ENCODE measurements at regions not wholly inside any gene's neighbourhood (a gene's known extent, or its start where the extent isn't known, plus 50 kb on each side); places are given as distances from the start of the nearest gene placed in this dataset.

DNA sequence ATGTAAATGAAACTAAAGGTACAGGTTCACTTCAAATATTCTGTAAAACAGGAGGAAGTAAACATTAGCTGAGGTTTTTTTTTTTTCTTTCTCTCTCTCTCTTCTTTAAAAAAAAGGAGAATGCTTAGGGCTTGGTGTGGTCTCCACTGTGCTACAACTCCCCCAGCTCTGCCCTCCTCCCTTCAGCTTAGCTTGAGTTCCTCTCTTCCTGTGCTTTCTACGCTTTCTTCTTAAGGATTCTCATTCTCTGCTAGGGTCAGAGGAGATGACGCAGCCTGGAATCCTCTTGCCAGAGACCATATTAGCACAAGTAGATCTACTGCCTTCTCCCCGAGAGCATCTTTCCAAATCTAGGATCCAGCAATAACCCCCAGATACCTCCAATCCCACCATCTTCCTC, 69.1 kb upstream of the SNRK start:
- no peak for ATAC-seq (replicated peaks in 6 of 8)
- no peak overlapping the region for H3K27ac ChIP-seq
- in situ Hi-C loops (cut with MboI; ENCODE audit: low pct_unique_long_range_greater_than_20kb in 2 of 9, low sequenced_read_pairs in 9 of 9, unreplicated experiment in 9 of 9), result no loop called here
- H3K4me3 ChIP-seq, result no peak overlapping the region
- 42 to 100% (median 83%) methylated on average over 1 to 3 of the region's 3 CpGs; no CpG with 5 or more reads in 1 of the 10 experiments for whole genome bisulfite sequencing, 10 experiments
- H3K4me1 ChIP-seq (replicated peaks in 1 of 2), result no peaks in the 10 kb centered on the region

DNA sequence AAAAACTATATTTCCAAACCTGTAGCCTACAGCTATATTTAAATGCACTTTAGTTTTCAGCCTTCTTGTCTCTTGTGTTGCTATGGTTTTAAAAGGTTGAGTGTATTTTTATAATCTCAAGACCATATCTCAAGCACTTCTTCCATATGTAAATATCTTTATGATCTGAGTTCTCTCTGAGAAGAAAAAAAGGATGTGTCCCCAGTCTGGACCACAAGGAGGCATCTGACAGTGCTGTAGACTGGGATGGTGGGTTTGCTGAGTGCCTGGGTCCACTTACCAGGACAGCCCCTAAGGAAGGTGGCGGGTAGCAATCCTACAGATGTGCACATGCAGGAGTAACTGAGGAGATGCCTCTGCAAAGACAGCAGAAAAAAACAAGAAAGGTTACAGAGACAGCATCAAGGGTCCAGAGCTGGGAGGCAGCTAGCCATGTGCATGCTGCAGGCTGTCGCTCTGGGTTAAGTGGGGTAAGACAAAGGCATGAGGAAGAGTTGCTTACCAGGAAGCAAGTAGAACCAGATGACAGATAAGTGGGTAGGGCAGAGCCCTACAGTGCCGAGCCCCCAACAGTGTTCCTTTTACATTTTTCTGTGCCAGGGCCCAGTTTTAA, 70.6 kb upstream of the SNRK start:
- Histone ChIP-seq H3K4me3 (no peak overlapping the region), H3K4me1 (replicated peaks in 1 of 2) (no peaks in the 10 kb centered on the region), H3K27ac (no peak overlapping the region)
- 16 to 90% (median 69%) methylated on average over 1 to 3 of the region's 3 CpGs; no CpG with 5 or more reads in 4 of the 10 experiments for WGBS, 10 experiments
- peak in 3 of 8 experiments; percentile 12 to 58 (median 17) for ATAC-seq (replicated peaks in 6 of 8)
- in situ Hi-C loops (cut with MboI; ENCODE audit: low pct_unique_long_range_greater_than_20kb in 2 of 9, low sequenced_read_pairs in 9 of 9, unreplicated experiment in 9 of 9), result no loop called here

DNA sequence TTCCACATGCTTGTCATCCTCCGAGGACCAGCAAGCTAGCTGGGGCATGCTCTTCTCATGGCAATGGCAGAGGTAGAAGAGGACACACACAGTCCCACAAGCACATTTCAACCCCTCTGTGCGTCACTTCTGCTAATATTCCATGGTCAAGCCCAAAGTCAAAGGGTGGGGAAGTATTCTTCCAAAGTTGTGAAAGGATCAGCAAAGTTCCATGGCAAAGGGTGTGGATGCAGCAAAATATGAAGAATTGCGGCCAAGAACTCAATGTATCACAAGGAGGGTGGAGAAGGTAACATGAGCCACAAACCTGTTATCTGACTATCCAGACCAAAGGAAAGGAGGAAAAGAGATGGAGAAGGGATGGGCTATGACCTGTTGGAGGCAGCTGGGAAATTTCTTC, 71.2 kb upstream of the SNRK start:
- peak in 2 of 8 experiments; percentile 70 to 81 for ATAC-seq (replicated peaks in 6 of 8)
- no peak overlapping the region for H3K27ac ChIP-seq
- H3K4me1 ChIP-seq (replicated peaks in 1 of 2), result no peaks in the 10 kb centered on the region
- H3K4me3 ChIP-seq, result no peak overlapping the region
- in situ Hi-C loops (cut with MboI; ENCODE audit: low pct_unique_long_range_greater_than_20kb in 2 of 9, low sequenced_read_pairs in 9 of 9, unreplicated experiment in 9 of 9), result no loop called here
- WGBS, 10 experiments, result 33 to 100% (median 88%) methylated on average over 1 to 3 of the region's 3 CpGs; no CpG with 5 or more reads in 3 of the 10 experiments

- WGBS, 10 experiments, result 35 to 89% (median 80%) methylated on average over 2 to 4 of the region's 4 CpGs; no CpG with 5 or more reads in 1 of the 10 experiments
- peak in 7 of 8 experiments; percentile 15 to 52 (median 17) for ATAC-seq (replicated peaks in 6 of 8)
Observed at GRCh38 chr3:43214616-43215015, 71.7 kb upstream of the SNRK start.

DNA sequence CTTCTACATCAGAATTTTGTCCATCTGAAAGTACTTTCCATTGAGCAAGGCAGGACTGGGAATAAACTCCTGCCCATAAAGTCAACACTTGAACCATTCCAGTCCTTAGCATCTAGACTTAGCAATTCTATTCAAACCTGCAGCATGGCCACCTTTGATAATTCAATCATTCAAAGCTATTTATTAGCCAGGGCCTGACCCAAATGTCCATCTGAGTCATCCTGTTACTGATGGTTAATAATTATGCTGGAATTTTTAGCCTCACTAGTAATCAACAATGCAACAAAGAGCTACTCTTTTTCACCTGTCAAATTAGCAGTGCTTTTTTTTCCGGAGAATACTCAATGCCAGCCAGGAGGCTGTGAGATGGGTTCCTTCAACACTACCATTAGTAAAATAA, 72.7 kb upstream of the SNRK start:
- no peaks in the 10 kb centered on the region for H3K4me1 ChIP-seq (replicated peaks in 1 of 2)
- peak in 4 of 8 experiments; percentile 21 to 70 (median 33) for ATAC-seq (replicated peaks in 6 of 8)
- no peak overlapping the region for H3K4me3 ChIP-seq
- H3K27ac ChIP-seq, result no peak overlapping the region
- in situ Hi-C loops (cut with MboI; ENCODE audit: low pct_unique_long_range_greater_than_20kb in 2 of 9, low sequenced_read_pairs in 9 of 9, unreplicated experiment in 9 of 9), result no loop called here
- WGBS, 10 experiments, result 0 to 100% (median 80%) methylated on average over 1 of the region's 1 CpG; no CpG with 5 or more reads in 3 of the 10 experiments

More at GRCh38 chr3:43214616-43215015, 71.7 kb upstream of the SNRK start:
- in situ Hi-C loops (cut with MboI; ENCODE audit: low pct_unique_long_range_greater_than_20kb in 2 of 9, low sequenced_read_pairs in 9 of 9, unreplicated experiment in 9 of 9), result no loop called here
- H3K4me1 ChIP-seq (replicated peaks in 1 of 2), result no peaks in the 10 kb centered on the region
- no peak overlapping the region for H3K27ac ChIP-seq
- no peak overlapping the region for H3K4me3 ChIP-seq

DNA sequence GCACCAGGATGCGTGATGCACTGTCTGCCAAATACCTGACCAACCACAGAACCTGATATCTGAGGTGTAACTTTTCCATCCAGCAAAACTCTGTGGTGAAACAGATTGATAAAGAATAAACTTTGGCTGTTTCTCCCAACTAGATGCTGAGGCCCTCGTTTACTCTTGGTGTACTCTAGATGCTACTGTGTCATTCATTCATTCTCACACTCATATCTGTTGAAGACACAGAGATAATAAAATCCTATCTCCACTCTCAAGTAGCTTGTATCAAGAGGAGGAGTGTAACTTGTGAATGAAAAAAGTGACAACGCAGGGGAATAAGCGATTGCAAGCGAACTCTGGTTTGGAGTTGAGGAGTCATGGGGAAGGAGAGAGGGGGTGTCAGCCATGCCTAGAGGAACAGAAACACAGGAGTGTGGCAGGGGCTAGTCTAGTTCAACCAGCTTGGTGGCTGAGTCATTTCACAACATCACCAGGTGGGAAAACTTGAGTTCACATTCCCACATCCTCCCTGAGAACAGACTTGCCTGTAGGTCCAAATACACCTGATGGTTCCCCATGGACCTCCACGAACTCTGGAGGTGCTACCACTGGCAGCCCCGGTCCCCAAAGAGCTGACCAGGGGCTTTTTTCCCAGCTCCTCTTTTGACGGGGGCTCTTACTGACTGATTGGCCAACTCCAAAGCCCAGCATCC, 73.3 kb upstream of the SNRK start:
- H3K27ac ChIP-seq, result no peak overlapping the region
- no peak for ATAC-seq (replicated peaks in 6 of 8)
- WGBS, 10 experiments, result 50 to 100% (median 77%) methylated on average over 1 to 8 of the region's 8 CpGs; no CpG with 5 or more reads in 4 of the 10 experiments
- H3K4me3 ChIP-seq, result no peak overlapping the region
- in situ Hi-C loops (cut with MboI; ENCODE audit: low pct_unique_long_range_greater_than_20kb in 2 of 9, low sequenced_read_pairs in 9 of 9, unreplicated experiment in 9 of 9), result no loop called here
- peaks cover 0 to under 1% of the 10 kb centered on the region in 2 donors for H3K4me1 ChIP-seq (replicated peaks in 1 of 2)

DNA sequence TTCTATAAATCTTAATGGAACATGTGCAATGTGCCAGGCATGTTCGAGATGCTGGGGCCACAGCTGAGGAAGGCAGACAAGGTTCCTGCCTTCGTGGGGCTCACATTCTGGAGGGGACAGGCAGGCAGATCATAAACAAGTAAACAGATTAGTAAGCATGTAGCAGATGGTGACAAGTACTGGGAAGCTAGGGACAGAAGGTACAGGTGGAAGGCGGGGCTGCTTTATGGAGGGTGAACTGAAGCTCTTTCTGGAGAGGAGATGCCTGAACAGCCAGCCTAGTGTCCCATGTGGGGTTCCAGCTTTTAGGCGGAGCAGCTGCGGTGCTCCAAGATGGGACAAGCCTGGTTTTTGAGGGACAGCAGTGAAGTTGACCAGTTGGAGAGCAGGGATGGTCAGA, 74.7 kb upstream of the SNRK start:
- 46 to 92% (median 82%) methylated on average over 1 to 3 of the region's 5 CpGs; no CpG with 5 or more reads in 2 of the 10 experiments for WGBS, 10 experiments
- Histone ChIP-seq H3K4me3 (no peak overlapping the region), H3K4me1 (replicated peaks in 1 of 2) (peaks cover 2 to 3% of the 10 kb centered on the region in 2 donors), H3K27ac (no peak overlapping the region)
- in situ Hi-C loops (cut with MboI; ENCODE audit: low pct_unique_long_range_greater_than_20kb in 2 of 9, low sequenced_read_pairs in 9 of 9, unreplicated experiment in 9 of 9), result no loop called here
- ATAC-seq (replicated peaks in 6 of 8), result no peak

GRCh38 chr3:43210049-43211027, 76.0 kb upstream of the SNRK start:
- H3K4me1 ChIP-seq (replicated peaks in 1 of 2), result peaks cover 2 to 3% of the 10 kb centered on the region in 2 donors
- ATAC-seq (replicated peaks in 6 of 8), result no peak
- in situ Hi-C loops (cut with MboI; ENCODE audit: low pct_unique_long_range_greater_than_20kb in 2 of 9, low sequenced_read_pairs in 9 of 9, unreplicated experiment in 9 of 9), result no loop called here
- H3K4me3 ChIP-seq, result no peak overlapping the region
- no peak overlapping the region for H3K27ac ChIP-seq
- 68 to 100% (median 89%) methylated on average over 3 to 6 of the region's 8 CpGs for WGBS, 10 experiments

- in situ Hi-C loops (cut with MboI; ENCODE audit: low pct_unique_long_range_greater_than_20kb in 2 of 9, low sequenced_read_pairs in 9 of 9, unreplicated experiment in 9 of 9), result no loop called here
- WGBS, 10 experiments, result 0 to 100% (median 35%) methylated on average over 1 to 3 of the region's 3 CpGs; no CpG with 5 or more reads in 3 of the 10 experiments
Observed at GRCh38 chr3:43207628-43208085, 78.7 kb upstream of the SNRK start.

DNA sequence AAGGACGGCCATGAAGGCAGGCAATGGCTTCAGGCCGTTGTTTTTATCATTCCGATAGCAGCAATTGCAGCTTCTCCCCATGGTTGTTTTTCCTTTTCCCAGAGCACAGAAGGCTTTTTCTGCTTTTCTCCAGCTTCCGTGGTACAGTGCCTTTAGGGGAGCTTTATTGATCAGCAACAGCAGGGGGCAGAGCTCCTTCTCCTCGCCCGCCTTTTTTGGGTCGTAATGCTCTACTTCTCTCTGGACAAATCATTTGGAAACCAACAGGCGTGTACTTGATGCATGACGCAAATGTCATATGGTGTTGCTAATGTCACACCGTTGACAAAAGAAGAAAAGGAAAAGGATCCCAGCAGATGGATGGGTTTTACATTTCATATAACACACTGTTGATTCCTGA, 79.7 kb upstream of the SNRK start:
- Histone ChIP-seq H3K4me3 (no peak overlapping the region), H3K27ac (no peak overlapping the region), H3K4me1 (replicated peaks in 1 of 2) (peaks cover 2 to 7% of the 10 kb centered on the region in 2 donors)
- in situ Hi-C loops (cut with MboI; ENCODE audit: low pct_unique_long_range_greater_than_20kb in 2 of 9, low sequenced_read_pairs in 9 of 9, unreplicated experiment in 9 of 9), result no loop called here
- ATAC-seq (replicated peaks in 6 of 8), result no peak
- 60 to 100% (median 82%) methylated on average over 1 to 10 of the region's 10 CpGs; no CpG with 5 or more reads in 1 of the 10 experiments for WGBS, 10 experiments

More at GRCh38 chr3:43207628-43208085, 78.7 kb upstream of the SNRK start:
- peaks cover 2 to 7% of the 10 kb centered on the region in 2 donors for H3K4me1 ChIP-seq (replicated peaks in 1 of 2)
- no peak overlapping the region for H3K4me3 ChIP-seq
- H3K27ac ChIP-seq, result no peak overlapping the region
- ATAC-seq (replicated peaks in 6 of 8), result peak in 7 of 8 experiments; percentile 37 to 83 (median 74)

- WGBS, 10 experiments, result 40 to 92% (median 79%) methylated on average over 1 to 4 of the region's 7 CpGs; no CpG with 5 or more reads in 1 of the 10 experiments
- Histone ChIP-seq H3K4me1 (replicated peaks in 1 of 2) (peaks cover 2 to 7% of the 10 kb centered on the region in 2 donors), H3K4me3 (no peak overlapping the region), H3K27ac (no peak overlapping the region)
- no peak for ATAC-seq (replicated peaks in 6 of 8)
- in situ Hi-C loops (cut with MboI; ENCODE audit: low pct_unique_long_range_greater_than_20kb in 2 of 9, low sequenced_read_pairs in 9 of 9, unreplicated experiment in 9 of 9), result no loop called here
Observed at GRCh38 chr3:43206105-43206504, 80.2 kb upstream of the SNRK start.

GRCh38 chr3:43203022-43203421, 83.3 kb upstream of the SNRK start:
- 21 to 100% (median 50%) methylated on average over 1 to 3 of the region's 3 CpGs; no CpG with 5 or more reads in 1 of the 10 experiments for WGBS, 10 experiments
- ATAC-seq (replicated peaks in 6 of 8), result peak in 4 of 8 experiments; percentile 42 to 46 (median 44)
- in situ Hi-C loops (cut with MboI; ENCODE audit: low pct_unique_long_range_greater_than_20kb in 2 of 9, low sequenced_read_pairs in 9 of 9, unreplicated experiment in 9 of 9), result no loop called here
- Histone ChIP-seq H3K27ac (peak overlapping the region in 1 of 2 donors; percentile 21), H3K4me1 (replicated peaks in 1 of 2) (peaks cover 1 to 7% of the 10 kb centered on the region in 2 donors), H3K4me3 (no peak overlapping the region)

All from motor neuron (in vitro differentiated cells).